Transverse colon (tissue), 4 donors: ENCODE measurements at regions not wholly inside any gene's neighbourhood (a gene's known extent, or its start where the extent isn't known, plus 50 kb on each side); places are given as distances from the start of the nearest gene placed in this dataset.

ENCODE experiments used
- DNase-seq: peaks from one replicate; pipeline ENCODE4 v3.0.0-alpha.2; 2019
- H3K27ac ChIP-seq, 4 donors: fragments of 200-600 bp; sonication (generic); 2 replicates each; pipeline ENCODE4 v1.5.1; 2016 to 2018; ENCODE audit warnings: inconsistent platforms in 4 of 4
- H3K27me3 ChIP-seq: fragments of 200-600 bp; sonication (generic); 2 replicates; pipeline ENCODE4 v1.5.1; 2017; ENCODE audit warnings: inconsistent platforms
- H3K36me3 ChIP-seq, 4 donors: fragments of 200-600 bp; sonication (generic); 2 replicates each; pipeline ENCODE4 v1.5.1; 2017 to 2019; ENCODE audit warnings: inconsistent platforms in 4 of 4
- H3K4me1 ChIP-seq, 4 donors: fragments of 200-600 bp; sonication (generic); 2 replicates each; pipeline ENCODE4 v1.5.1; 2017 to 2020; ENCODE audit warnings: inconsistent platforms in 4 of 4
- H3K4me3 ChIP-seq, 4 donors: fragments of 200-600 bp; sonication (generic); 1 replicate in 1 of 4; 2 replicates in 3 of 4; pipeline versions ENCODE4 v1.5.1 to v1.6.1; 2017 to 2019; ENCODE audit warnings: inconsistent platforms in 4 of 4
- H3K9me3 ChIP-seq, 2 donors: fragments of 200-600 bp; sonication (generic); 2 replicates each; pipeline ENCODE4 v1.5.1; 2017 to 2019; ENCODE audit warnings: inconsistent platforms in 2 of 2
- EP300 ChIP-seq: sonication (generic); formaldehyde crosslinking; IDR thresholded peaks from one replicate; pipeline ENCODE4 v1.6.1; 2017; ENCODE audit warnings: antibody characterized with exemption, low read depth
- POLR2A ChIP-seq: fragments of 450-650 bp; IDR thresholded peaks from one replicate; pipeline ENCODE4 v1.6.1; 2016; ENCODE audit warnings: antibody characterized with exemption, mild to moderate bottlenecking, moderate library complexity
- POLR2AphosphoS5 ChIP-seq, 3 donors: sonication (generic); formaldehyde crosslinking; IDR thresholded peaks; one replicate each; pipeline ENCODE4 v1.6.1; 2016; ENCODE audit warnings: antibody characterized with exemption in 3 of 3
- WGBS, 2 donors: methylation state at CpG; one replicate each; pipeline ENCODE4 v1.1.5; 2018; ENCODE audit warnings: low coverage in 1 of 2; 5-methylcytosine and 5-hydroxymethylcytosine counted together
- in situ Hi-C, 4 donors: fragments of 200-750 bp; cut with MboI; loops; one replicate each; pipeline versions ENCODE4 v1.15.0 to v1.15.1; 2017; ENCODE audit warnings: low sequenced_read_pairs in 3 of 4, low pct_ligation_motif_present in 1 of 4, low pct_unique_long_range_greater_than_20kb in 1 of 4
- intact Hi-C: fragments of 100-400 bp; cut with DNase I; formaldehyde crosslinking; loops from one replicate; pipeline ENCODE4 v1.15.1; 2023; ENCODE audit warnings: low total_unique reads
- small RNA-seq, 4 donors: library from RNA; depleted of rRNA; stranded (forward); fragments of <200 nt; gene quantifications; one replicate each; pipeline ENCODE3, GENCODE V24; 2016
- TF ChIP-seq, protein P1 (sequence below), 5 experiments: fragments of 200-600 bp in 3 of 5; fragments of 450-650 bp in 2 of 5; sonication (generic) in 3 of 5; IDR thresholded peaks; 1 replicate in 2 of 5; 2 replicates in 3 of 5; pipeline ENCODE4 v1.5.1; 2016 to 2017; ENCODE audit warnings: antibody characterized with exemption in 5 of 5, inconsistent platforms in 3 of 5, mild to moderate bottlenecking in 2 of 5, moderate library complexity in 1 of 5

DNA sequence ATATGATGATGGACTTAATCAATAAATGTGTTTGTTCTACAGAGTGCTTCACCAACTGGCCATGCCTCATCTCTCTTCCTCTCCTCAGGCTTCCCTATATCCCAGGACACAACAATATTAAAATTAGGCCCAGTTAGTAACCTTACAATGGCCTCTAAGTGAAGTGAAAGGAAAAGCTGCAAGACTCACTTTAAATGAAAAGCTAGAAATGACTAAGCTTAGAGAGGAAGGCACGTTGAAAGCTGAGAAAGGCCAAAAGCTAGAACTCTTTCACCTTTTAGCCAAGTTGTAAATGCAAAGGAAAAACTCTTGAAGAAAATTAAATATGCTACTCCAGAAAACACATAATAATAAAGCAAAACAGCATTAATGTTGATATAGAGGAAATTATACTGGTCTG is 1010.3 kb downstream of the NAALADL2 start:
- Histone ChIP-seq H3K4me3 (no peak overlapping the region), H3K4me1 (no peaks in the 10 kb centered on the region), H3K27ac (no peak overlapping the region), H3K27me3 (no peaks in the 10 kb centered on the region), H3K9me3 (no peaks in the 10 kb centered on the region), H3K36me3 (no peaks in the 10 kb centered on the region)
- 49 to 56% methylated on average over 1 of the region's 1 CpG for WGBS, 2 donors
- DNase-seq, result no peak
- in situ Hi-C loops (no loop called here), intact Hi-C loops (no loop called here)
- no peak for TF ChIP-seq POLR2AphosphoS5 (IDR thresholded peaks at IDR 0.05)
- TF ChIP-seq POLR2A, result no peak
- TF ChIP-seq, protein P1, sequence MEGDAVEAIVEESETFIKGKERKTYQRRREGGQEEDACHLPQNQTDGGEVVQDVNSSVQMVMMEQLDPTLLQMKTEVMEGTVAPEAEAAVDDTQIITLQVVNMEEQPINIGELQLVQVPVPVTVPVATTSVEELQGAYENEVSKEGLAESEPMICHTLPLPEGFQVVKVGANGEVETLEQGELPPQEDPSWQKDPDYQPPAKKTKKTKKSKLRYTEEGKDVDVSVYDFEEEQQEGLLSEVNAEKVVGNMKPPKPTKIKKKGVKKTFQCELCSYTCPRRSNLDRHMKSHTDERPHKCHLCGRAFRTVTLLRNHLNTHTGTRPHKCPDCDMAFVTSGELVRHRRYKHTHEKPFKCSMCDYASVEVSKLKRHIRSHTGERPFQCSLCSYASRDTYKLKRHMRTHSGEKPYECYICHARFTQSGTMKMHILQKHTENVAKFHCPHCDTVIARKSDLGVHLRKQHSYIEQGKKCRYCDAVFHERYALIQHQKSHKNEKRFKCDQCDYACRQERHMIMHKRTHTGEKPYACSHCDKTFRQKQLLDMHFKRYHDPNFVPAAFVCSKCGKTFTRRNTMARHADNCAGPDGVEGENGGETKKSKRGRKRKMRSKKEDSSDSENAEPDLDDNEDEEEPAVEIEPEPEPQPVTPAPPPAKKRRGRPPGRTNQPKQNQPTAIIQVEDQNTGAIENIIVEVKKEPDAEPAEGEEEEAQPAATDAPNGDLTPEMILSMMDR (IDR thresholded peaks at IDR 0.05), result no peak
- TF ChIP-seq EP300, result no peak

GRCh38 chr3:175868626-175869025 is 1009.5 kb downstream of the NAALADL2 start:
- WGBS, 2 donors, result 54% methylated on average over 1 of the region's 1 CpG; no CpG with 5 or more reads in 1 of the 2 donors
- in situ Hi-C loops (no loop called here), intact Hi-C loops (no loop called here)
- Histone ChIP-seq H3K4me3 (no peak overlapping the region), H3K36me3 (no peaks in the 10 kb centered on the region), H3K4me1 (no peaks in the 10 kb centered on the region), H3K27me3 (no peaks in the 10 kb centered on the region), H3K27ac (no peak overlapping the region), H3K9me3 (no peaks in the 10 kb centered on the region)
- no peak for TF ChIP-seq EP300
- no peak for TF ChIP-seq POLR2A
- no peak for TF ChIP-seq POLR2AphosphoS5 (IDR thresholded peaks at IDR 0.05)
- TF ChIP-seq, protein P1 (IDR thresholded peaks at IDR 0.05), result no peak
- no peak for DNase-seq

DNA sequence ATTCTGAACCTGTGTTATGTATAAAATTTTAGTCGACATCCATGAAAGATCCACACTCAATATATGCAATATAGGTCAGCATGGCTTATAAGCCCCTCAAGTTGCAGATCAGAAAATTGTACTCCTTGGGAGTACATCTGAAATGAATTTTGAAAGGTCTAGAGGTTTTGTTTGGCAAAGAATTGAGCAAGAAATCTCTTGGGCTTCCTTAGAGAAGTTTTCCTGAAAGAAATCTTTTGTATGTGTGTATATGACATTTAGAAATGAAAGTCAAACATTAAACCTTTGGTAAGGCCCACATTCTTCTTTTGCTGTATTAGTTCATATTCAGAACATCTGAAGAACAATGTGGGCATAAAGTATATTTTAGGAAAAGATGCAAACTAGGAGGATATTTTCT is 1006.6 kb downstream of the NAALADL2 start:
- no peak for TF ChIP-seq POLR2AphosphoS5 (IDR thresholded peaks at IDR 0.05)
- TF ChIP-seq EP300, result no peak
- no peak for TF ChIP-seq POLR2A
- TF ChIP-seq, protein P1 (IDR thresholded peaks at IDR 0.05), result no peak
- H3K4me1 ChIP-seq, result no peaks in the 10 kb centered on the region
- 38 to 75% methylated on average over 1 of the region's 1 CpG for WGBS, 2 donors
- H3K36me3 ChIP-seq, result no peaks in the 10 kb centered on the region
- intact Hi-C loops (no loop called here), in situ Hi-C loops (no loop called here)
- H3K9me3 ChIP-seq, result no peaks in the 10 kb centered on the region
- H3K27me3 ChIP-seq, result no peaks in the 10 kb centered on the region
- H3K27ac ChIP-seq, result no peak overlapping the region
- H3K4me3 ChIP-seq, result no peak overlapping the region
- no peak for DNase-seq

- Histone ChIP-seq H3K9me3 (no peaks in the 10 kb centered on the region), H3K27me3 (no peaks in the 10 kb centered on the region), H3K36me3 (no peaks in the 10 kb centered on the region), H3K4me1 (no peaks in the 10 kb centered on the region), H3K4me3 (no peak overlapping the region), H3K27ac (no peak overlapping the region)
- no peak for DNase-seq
- in situ Hi-C loops, result no loop called here
- WGBS, 2 donors, result 85 to 92% methylated on average over 4 of the region's 4 CpGs
- intact Hi-C loops, result no loop called here
- TF ChIP-seq POLR2AphosphoS5 (IDR thresholded peaks at IDR 0.05) (no peak), POLR2A (no peak), EP300 (no peak)
- TF ChIP-seq, protein P1 (IDR thresholded peaks at IDR 0.05), result no peak
These were observed 1002.8 kb downstream of the NAALADL2 start for GRCh38 chr3:175861916-175862315.

Small RNA genes lying in the stretch of these regions (small RNA-seq; reads per million reads assigned to genes)
- gene AC104640.2, result 0 reads per million in 4 donors
- gene RNA5SP147, result 0 reads per million in 4 donors
